Gastroesophageal sphincter (tissue), 4 donors: ENCODE measurements at regions not wholly inside any gene's neighbourhood (a gene's known extent, or its start where the extent isn't known, plus 50 kb on each side); places are given as distances from the start of the nearest gene placed in this dataset.

Experiments
- ATAC-seq: fragments of 150-250 bp; one replicate; pipeline ENCODE4 v1.9.1; 2016; ENCODE audit warnings: mild to moderate bottlenecking, moderate library complexity
- H3K27ac ChIP-seq, 4 donors: fragments of 200-600 bp; sonication (generic) in 3 of 4; 1 replicate in 3 of 4; 2 replicates in 1 of 4; pipeline ENCODE4 v1.5.1; 2016 to 2019
- H3K27me3 ChIP-seq: fragments of 200-600 bp; sonication (generic); one replicate; pipeline ENCODE4 v1.5.1; 2019
- H3K36me3 ChIP-seq, 2 donors: fragments of 200-600 bp; sonication (generic); one replicate each; pipeline ENCODE4 v1.5.1; 2019; ENCODE audit warnings: control low read depth in 1 of 2
- H3K4me1 ChIP-seq, 3 donors: fragments of 200-600 bp; sonication (generic); 1 replicate in 2 of 3; 2 replicates in 1 of 3; pipeline ENCODE4 v1.5.1; 2016 to 2019; ENCODE audit warnings: control low read depth in 2 of 3
- H3K4me3 ChIP-seq, 2 donors: fragments of 200-600 bp; sonication (generic); one replicate each; pipeline ENCODE4 v1.5.1; 2019; ENCODE audit warnings: mild to moderate bottlenecking in 1 of 2, moderate library complexity in 1 of 2
- H3K9me3 ChIP-seq, 3 donors: fragments of 200-600 bp; sonication (generic); one replicate each; pipeline ENCODE4 v1.5.1; 2017 to 2019; ENCODE audit warnings: control low read depth in 2 of 3
- EP300 ChIP-seq: sonication (generic); formaldehyde crosslinking; IDR thresholded peaks from one replicate; pipeline ENCODE4 v1.6.1; 2017; ENCODE audit warnings: antibody characterized with exemption, mild to moderate bottlenecking
- POLR2A ChIP-seq, 2 donors: fragments of 450-650 bp; IDR thresholded peaks; one replicate each; pipeline ENCODE4 v1.6.1; 2017; ENCODE audit warnings: antibody characterized with exemption in 2 of 2, mild to moderate bottlenecking in 2 of 2, moderate library complexity in 1 of 2
- POLR2AphosphoS5 ChIP-seq: sonication (generic); formaldehyde crosslinking; IDR thresholded peaks from one replicate; pipeline ENCODE4 v1.6.1; 2017; ENCODE audit warnings: antibody characterized with exemption
- WGBS, 2 donors: methylation state at CpG; one replicate each; pipeline ENCODE4 v1.1.5; 2018; ENCODE audit warnings: low coverage in 1 of 2; 5-methylcytosine and 5-hydroxymethylcytosine counted together
- TF ChIP-seq, protein P1 (sequence below), 4 experiments: fragments of 200-600 bp in 2 of 4; fragments of 450-650 bp in 2 of 4; sonication (generic) in 1 of 4; IDR thresholded peaks; one replicate each; pipeline ENCODE4 v1.5.1; 2017 to 2019; ENCODE audit warnings: antibody characterized with exemption in 4 of 4, mild to moderate bottlenecking in 2 of 4, moderate library complexity in 2 of 4

DNA sequence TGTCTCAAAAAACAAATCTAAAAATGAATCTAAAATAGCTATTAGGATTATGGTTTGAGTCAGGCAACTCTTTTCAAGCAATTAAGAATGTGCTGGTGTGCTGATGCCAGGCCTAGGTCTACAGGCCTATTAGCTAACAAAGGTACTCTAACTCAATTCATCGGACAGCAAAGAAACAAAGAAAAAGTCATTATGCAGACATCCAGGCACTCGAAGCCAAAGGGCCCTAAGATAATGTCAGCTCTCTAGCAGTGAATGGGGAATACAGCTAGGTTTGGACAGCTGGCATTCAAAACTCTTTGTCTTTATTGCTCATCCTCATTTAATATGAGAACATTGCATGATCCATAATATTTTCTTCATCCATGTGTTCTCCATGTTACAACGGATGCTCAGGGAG, 108.5 kb downstream of the TMEM114 start:
- no peak for TF ChIP-seq POLR2AphosphoS5
- no peak for TF ChIP-seq POLR2A (IDR thresholded peaks at IDR 0.05)
- no peak for TF ChIP-seq EP300
- TF ChIP-seq, protein P1, sequence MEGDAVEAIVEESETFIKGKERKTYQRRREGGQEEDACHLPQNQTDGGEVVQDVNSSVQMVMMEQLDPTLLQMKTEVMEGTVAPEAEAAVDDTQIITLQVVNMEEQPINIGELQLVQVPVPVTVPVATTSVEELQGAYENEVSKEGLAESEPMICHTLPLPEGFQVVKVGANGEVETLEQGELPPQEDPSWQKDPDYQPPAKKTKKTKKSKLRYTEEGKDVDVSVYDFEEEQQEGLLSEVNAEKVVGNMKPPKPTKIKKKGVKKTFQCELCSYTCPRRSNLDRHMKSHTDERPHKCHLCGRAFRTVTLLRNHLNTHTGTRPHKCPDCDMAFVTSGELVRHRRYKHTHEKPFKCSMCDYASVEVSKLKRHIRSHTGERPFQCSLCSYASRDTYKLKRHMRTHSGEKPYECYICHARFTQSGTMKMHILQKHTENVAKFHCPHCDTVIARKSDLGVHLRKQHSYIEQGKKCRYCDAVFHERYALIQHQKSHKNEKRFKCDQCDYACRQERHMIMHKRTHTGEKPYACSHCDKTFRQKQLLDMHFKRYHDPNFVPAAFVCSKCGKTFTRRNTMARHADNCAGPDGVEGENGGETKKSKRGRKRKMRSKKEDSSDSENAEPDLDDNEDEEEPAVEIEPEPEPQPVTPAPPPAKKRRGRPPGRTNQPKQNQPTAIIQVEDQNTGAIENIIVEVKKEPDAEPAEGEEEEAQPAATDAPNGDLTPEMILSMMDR (IDR thresholded peaks at IDR 0.05) = no peak
- no peaks in the 10 kb centered on the region for H3K4me1 ChIP-seq
- 57 to 71% methylated on average over 3 of the region's 3 CpGs for WGBS, 2 donors
- ATAC-seq = no peak
- no peak overlapping the region for H3K27ac ChIP-seq
- no peaks in the 10 kb centered on the region for H3K36me3 ChIP-seq
- no peaks in the 10 kb centered on the region for H3K9me3 ChIP-seq
- no peaks in the 10 kb centered on the region for H3K27me3 ChIP-seq
- H3K4me3 ChIP-seq = no peak overlapping the region

DNA sequence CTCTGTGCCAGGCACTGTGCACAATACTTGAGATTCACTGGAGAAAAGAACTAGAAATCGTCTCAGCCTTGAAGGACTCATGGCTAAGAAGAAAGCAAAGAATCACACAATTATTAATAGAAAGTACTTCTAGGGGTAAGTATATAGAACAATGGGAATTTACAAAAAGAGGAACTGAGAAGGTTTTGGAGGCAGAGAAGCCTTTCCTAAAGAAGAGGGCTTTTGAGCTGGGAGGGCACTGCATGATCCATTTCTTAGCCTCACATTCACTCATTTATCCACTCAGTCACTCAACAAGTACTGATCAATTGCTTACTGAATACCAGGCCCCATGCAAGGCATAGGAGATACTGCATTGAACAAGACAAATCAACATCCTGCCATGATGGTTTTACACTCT, 113.5 kb downstream of the TMEM114 start:
- WGBS, 2 donors = 60% methylated on average over 1 of the region's 1 CpG; no CpG with 5 or more reads in 1 of the 2 donors
- TF ChIP-seq POLR2A (IDR thresholded peaks at IDR 0.05) (no peak), POLR2AphosphoS5 (no peak), EP300 (no peak)
- TF ChIP-seq, protein P1 (IDR thresholded peaks at IDR 0.05) = no peak
- H3K36me3 ChIP-seq = no peaks in the 10 kb centered on the region
- H3K27me3 ChIP-seq = no peaks in the 10 kb centered on the region
- H3K4me3 ChIP-seq = no peak overlapping the region
- ATAC-seq = no peak
- no peak overlapping the region for H3K27ac ChIP-seq
- no peaks in the 10 kb centered on the region for H3K4me1 ChIP-seq
- H3K9me3 ChIP-seq = peaks cover 0 to 12% (median 0%) of the 10 kb centered on the region in 3 donors

DNA sequence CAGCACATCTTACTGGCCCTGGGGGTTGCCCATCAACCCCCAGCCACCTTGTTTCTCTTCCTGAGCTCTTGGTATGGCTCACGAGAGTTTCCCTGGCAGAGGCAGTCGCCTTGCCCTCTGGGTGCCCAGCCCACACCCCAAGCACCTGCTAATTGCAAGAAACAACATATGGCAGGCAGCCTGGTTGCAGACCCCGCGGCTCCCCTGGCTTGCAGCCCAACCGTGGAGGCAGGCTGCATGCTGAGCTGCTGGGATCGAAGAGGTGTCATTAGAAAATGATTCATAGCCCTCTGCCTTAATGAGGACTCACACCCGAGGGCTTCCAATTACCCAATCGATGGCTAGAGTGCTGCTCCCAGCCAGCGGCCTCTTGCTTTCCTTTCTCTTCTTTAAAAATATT, 115.7 kb downstream of the TMEM114 start:
- TF ChIP-seq EP300 = no peak
- no peak for TF ChIP-seq POLR2A (IDR thresholded peaks at IDR 0.05)
- TF ChIP-seq POLR2AphosphoS5 = no peak
- TF ChIP-seq, protein P1 (IDR thresholded peaks at IDR 0.05) = no peak
- 0 to 30% methylated on average over 2 to 6 of the region's 9 CpGs for WGBS, 2 donors
- H3K36me3 ChIP-seq = no peaks in the 10 kb centered on the region

DNA sequence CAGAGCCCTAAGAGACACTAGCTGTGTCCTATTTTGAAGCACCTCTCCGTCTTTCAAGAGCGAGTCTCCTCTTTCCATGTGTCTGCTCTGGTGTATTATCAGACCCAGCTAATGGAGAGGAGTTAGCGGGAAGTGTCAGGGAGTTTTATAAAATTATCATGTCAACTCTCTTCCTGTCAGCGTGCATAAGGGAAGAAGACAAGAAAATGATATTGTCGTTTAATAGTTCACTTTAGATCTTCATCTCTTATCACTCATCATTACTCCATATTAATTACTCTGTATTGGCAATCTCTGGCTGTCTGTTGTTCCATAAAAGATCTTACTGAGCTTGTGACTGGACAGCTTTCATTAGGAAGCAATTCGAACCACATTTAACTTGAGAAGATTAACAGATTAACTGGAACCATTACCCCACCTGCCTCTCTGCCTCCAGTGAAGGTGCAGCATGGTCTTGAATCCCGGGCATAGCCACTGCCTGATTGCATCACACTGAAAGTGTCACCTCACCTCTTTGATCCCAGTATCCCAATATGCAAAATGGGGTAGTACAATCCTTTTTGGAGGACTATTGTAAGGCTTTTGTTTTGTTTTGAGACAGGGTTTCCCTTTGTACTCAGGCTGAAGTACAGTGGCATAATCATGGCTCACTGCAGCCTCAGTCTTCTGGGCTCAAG, 121.1 kb downstream of the TMEM114 start:
- TF ChIP-seq POLR2A (IDR thresholded peaks at IDR 0.05) (no peak), POLR2AphosphoS5 (no peak), EP300 (no peak)
- TF ChIP-seq, protein P1 (IDR thresholded peaks at IDR 0.05) = no peak
- no peaks in the 10 kb centered on the region for H3K36me3 ChIP-seq
- 74 to 75% methylated on average over 7 of the region's 7 CpGs for WGBS, 2 donors
- no peaks in the 10 kb centered on the region for H3K27me3 ChIP-seq
- no peak overlapping the region for H3K4me3 ChIP-seq
- no peaks in the 10 kb centered on the region for H3K4me1 ChIP-seq
- peaks cover 0 to 12% (median 0%) of the 10 kb centered on the region in 3 donors for H3K9me3 ChIP-seq
- H3K27ac ChIP-seq = no peak overlapping the region
- ATAC-seq = no peak

More for the DNA sequence above, 115.7 kb downstream of the TMEM114 start:
- no peaks in the 10 kb centered on the region for H3K27me3 ChIP-seq
- H3K4me3 ChIP-seq = no peak overlapping the region
- no peaks in the 10 kb centered on the region for H3K4me1 ChIP-seq
- peaks cover 0 to 12% (median 0%) of the 10 kb centered on the region in 3 donors for H3K9me3 ChIP-seq
- H3K27ac ChIP-seq = no peak overlapping the region
- no peak for ATAC-seq

DNA sequence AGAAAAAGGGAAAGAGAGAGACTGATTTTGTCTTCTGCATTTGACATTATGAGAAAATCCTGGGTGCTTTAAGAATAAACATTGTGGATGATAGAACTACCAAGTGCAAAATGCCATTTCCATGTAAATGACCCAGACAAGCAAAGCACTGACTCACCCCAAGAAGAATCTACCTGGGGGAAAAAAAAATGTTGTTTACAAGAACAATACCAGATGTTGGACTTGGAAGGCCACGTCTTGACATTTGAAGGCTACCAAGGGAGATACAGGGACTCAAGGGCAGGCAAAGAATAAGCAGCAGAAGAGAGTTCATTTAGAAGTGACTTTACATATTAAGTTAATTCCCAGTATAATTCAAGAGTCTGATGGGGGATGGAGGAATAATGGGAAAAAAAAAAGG, 125.3 kb downstream of the TMEM114 start:
- TF ChIP-seq POLR2A (IDR thresholded peaks at IDR 0.05) (no peak), POLR2AphosphoS5 (no peak), EP300 (no peak)
- TF ChIP-seq, protein P1 (IDR thresholded peaks at IDR 0.05) = no peak
- H3K36me3 ChIP-seq = no peaks in the 10 kb centered on the region
- H3K27me3 ChIP-seq = peaks cover 9% of the 10 kb centered on the region
- ATAC-seq = no peak
- no peak overlapping the region for H3K27ac ChIP-seq
- H3K4me3 ChIP-seq = no peak overlapping the region
- H3K9me3 ChIP-seq = no peaks in the 10 kb centered on the region
- no peaks in the 10 kb centered on the region for H3K4me1 ChIP-seq
- WGBS, 2 donors = 53 to 80% methylated on average over 1 of the region's 1 CpG
